Right atrium auricular region (tissue), 2 donors: ENCODE measurements at regions not wholly inside any gene's neighbourhood (a gene's known extent, or its start where the extent isn't known, plus 50 kb on each side); places are given as distances from the start of the nearest gene placed in this dataset.

ENCODE experiments used
- DNase-seq: peaks from one replicate; pipeline ENCODE4 v3.0.0-alpha.2; 2019; ENCODE audit warnings: low spot score
- H3K27ac ChIP-seq, 2 donors: fragments of 200-600 bp; sonication (generic); 1 replicate in 1 of 2; 2 replicates in 1 of 2; pipeline ENCODE4 v1.5.1; 2016 to 2019
- H3K27me3 ChIP-seq, 2 donors: fragments of 200-600 bp; sonication (generic); one replicate each; pipeline versions ENCODE4 v1.5.1 to v1.6.0; 2017 to 2019
- H3K36me3 ChIP-seq: fragments of 200-600 bp; sonication (generic); one replicate; pipeline ENCODE4 v1.5.1; 2016
- H3K4me1 ChIP-seq, 2 donors: fragments of 200-600 bp; sonication (generic); one replicate each; pipeline versions ENCODE4 v1.5.1 to v1.6.0; 2017 to 2019
- H3K4me3 ChIP-seq, 2 donors: fragments of 200-600 bp; sonication (generic); 1 replicate in 1 of 2; 2 replicates in 1 of 2; pipeline ENCODE4 v1.5.1; 2017 to 2019; ENCODE audit warnings: mild to moderate bottlenecking in 1 of 2, moderate library complexity in 1 of 2
- H3K9me3 ChIP-seq, 2 donors: fragments of 200-600 bp; sonication (generic); one replicate each; pipeline ENCODE4 v1.5.1; 2019
- TF ChIP-seq, protein P1 (sequence below), 2 donors: fragments of 200-600 bp; sonication (generic); IDR thresholded peaks; one replicate each; pipeline ENCODE4 v1.5.1; 2019; ENCODE audit warnings: antibody characterized with exemption in 2 of 2

DNA sequence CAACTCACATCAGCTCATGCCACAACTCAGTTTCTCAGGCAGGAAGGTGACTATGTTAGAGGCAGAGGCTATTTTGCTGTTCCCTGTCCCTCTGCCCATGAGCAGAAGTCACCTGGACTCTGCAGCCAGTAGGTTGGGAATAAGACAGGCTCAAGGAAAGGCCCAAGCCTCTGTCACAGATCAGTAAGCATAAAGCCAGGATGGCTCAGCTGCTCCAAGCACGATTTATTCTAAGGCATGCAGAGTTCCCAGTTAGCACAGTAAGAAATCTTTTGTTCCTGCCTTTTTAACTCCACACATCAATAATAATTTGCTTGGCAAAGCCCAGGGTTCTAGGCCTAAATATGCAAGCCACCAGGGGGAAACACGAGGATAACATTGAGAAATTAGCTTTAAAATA, 249.0 kb upstream of the ADRA1B start:
- TF ChIP-seq, protein P1, sequence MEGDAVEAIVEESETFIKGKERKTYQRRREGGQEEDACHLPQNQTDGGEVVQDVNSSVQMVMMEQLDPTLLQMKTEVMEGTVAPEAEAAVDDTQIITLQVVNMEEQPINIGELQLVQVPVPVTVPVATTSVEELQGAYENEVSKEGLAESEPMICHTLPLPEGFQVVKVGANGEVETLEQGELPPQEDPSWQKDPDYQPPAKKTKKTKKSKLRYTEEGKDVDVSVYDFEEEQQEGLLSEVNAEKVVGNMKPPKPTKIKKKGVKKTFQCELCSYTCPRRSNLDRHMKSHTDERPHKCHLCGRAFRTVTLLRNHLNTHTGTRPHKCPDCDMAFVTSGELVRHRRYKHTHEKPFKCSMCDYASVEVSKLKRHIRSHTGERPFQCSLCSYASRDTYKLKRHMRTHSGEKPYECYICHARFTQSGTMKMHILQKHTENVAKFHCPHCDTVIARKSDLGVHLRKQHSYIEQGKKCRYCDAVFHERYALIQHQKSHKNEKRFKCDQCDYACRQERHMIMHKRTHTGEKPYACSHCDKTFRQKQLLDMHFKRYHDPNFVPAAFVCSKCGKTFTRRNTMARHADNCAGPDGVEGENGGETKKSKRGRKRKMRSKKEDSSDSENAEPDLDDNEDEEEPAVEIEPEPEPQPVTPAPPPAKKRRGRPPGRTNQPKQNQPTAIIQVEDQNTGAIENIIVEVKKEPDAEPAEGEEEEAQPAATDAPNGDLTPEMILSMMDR (IDR thresholded peaks at IDR 0.05): no peak
- Histone ChIP-seq H3K27me3 (no peaks in the 10 kb centered on the region), H3K36me3 (no peaks in the 10 kb centered on the region), H3K4me3 (no peak overlapping the region), H3K27ac (no peak overlapping the region), H3K9me3 (no peaks in the 10 kb centered on the region), H3K4me1 (no peaks in the 10 kb centered on the region)
- no peak for DNase-seq

DNA sequence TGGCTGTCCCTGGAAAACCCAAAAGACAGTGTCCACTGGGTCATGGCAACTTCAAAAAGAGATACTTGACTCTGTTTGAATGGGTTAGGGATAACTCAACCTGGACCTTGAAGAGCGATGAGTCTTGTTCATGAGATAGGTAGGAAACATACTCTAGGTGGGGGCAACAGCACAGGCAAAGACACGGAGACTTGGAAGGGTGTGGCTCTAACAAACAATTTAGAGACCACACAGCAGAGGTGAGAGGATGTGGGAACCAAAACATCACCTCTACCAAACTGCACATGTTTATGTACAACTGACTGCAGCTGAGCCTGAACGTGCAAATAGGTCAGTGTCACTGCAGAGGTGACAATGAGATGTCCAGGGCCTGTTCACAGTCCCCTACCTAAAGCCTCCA, 247.7 kb upstream of the ADRA1B start:
- Histone ChIP-seq H3K4me1 (no peaks in the 10 kb centered on the region), H3K4me3 (no peak overlapping the region)
- no peak for DNase-seq

DNA sequence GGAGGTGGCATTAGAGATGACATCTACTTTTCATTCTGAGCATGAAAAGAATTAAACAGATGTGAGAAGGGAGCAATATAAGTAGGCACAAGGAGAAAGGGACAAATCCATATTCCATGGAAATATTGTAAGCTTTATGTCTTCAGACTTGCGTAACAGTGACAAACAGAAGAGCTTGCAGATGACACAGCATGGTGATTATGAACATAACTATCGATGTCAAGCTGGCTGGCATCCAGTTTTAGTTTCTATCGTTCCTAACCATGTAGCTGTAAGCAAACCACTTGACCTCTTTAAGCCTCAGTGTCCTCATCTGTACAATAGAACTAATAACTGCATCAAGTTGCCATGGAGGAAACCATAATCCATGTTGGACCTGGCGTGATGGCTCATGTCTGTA, 246.7 kb upstream of the ADRA1B start:
- H3K27ac ChIP-seq: no peak overlapping the region
- no peak overlapping the region for H3K4me3 ChIP-seq
- H3K4me1 ChIP-seq: no peaks in the 10 kb centered on the region
- no peaks in the 10 kb centered on the region for H3K27me3 ChIP-seq
- no peaks in the 10 kb centered on the region for H3K36me3 ChIP-seq
- no peaks in the 10 kb centered on the region for H3K9me3 ChIP-seq
- no peak for DNase-seq
- TF ChIP-seq, protein P1 (IDR thresholded peaks at IDR 0.05): no peak

More for the DNA sequence above, 247.7 kb upstream of the ADRA1B start:
- H3K27me3 ChIP-seq: no peaks in the 10 kb centered on the region
- TF ChIP-seq, protein P1 (IDR thresholded peaks at IDR 0.05): no peak
- H3K36me3 ChIP-seq: no peaks in the 10 kb centered on the region
- no peaks in the 10 kb centered on the region for H3K9me3 ChIP-seq
- H3K27ac ChIP-seq: no peak overlapping the region

DNA sequence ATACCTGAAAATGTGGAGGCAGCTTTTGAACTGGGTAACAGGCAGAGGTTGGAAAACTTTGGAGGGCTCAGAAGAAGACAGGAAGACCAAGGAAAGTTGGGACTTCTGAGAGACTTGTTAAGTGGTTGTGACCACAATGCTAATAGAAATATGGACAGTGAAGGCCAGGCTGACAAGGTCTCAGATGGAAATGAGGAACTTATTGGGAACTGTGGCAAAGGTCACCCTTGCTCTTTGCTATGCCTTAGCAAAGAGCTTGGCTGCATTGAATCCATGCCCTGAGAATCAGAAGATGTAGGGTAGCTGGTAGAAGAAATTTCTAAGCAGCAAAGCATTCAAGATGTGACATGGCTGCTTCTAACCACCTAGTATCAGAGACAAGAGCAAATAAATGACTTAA, 244.4 kb upstream of the ADRA1B start:
- TF ChIP-seq, protein P1 (IDR thresholded peaks at IDR 0.05): no peak
- Histone ChIP-seq H3K36me3 (no peaks in the 10 kb centered on the region), H3K27me3 (no peaks in the 10 kb centered on the region), H3K4me1 (no peaks in the 10 kb centered on the region), H3K4me3 (no peak overlapping the region), H3K27ac (no peak overlapping the region), H3K9me3 (no peaks in the 10 kb centered on the region)
- no peak for DNase-seq

DNA sequence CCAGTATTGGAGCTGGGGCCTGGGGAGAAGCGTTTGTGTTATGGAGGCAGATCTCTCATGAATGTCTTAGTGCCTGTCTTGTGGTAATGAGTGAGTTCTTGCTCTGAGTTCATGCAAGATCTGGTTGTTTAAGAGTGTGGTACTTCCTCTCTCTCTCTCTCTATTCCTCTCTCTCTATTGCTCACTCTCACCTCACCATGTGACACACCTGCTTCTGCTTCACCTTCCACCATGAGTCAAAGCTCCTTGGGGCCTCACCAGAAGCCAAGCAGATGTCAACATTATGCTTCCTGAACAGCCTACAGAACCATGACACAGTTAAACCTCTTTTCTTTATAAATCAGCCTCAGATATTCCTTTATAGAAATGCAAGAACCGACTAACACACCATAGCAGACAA, 242.7 kb upstream of the ADRA1B start:
- no peaks in the 10 kb centered on the region for H3K4me1 ChIP-seq
- DNase-seq: no peak
- TF ChIP-seq, protein P1 (IDR thresholded peaks at IDR 0.05): no peak
- H3K9me3 ChIP-seq: no peaks in the 10 kb centered on the region
- H3K27me3 ChIP-seq: no peaks in the 10 kb centered on the region
- H3K36me3 ChIP-seq: no peaks in the 10 kb centered on the region
- H3K27ac ChIP-seq: no peak overlapping the region
- H3K4me3 ChIP-seq: no peak overlapping the region

DNA sequence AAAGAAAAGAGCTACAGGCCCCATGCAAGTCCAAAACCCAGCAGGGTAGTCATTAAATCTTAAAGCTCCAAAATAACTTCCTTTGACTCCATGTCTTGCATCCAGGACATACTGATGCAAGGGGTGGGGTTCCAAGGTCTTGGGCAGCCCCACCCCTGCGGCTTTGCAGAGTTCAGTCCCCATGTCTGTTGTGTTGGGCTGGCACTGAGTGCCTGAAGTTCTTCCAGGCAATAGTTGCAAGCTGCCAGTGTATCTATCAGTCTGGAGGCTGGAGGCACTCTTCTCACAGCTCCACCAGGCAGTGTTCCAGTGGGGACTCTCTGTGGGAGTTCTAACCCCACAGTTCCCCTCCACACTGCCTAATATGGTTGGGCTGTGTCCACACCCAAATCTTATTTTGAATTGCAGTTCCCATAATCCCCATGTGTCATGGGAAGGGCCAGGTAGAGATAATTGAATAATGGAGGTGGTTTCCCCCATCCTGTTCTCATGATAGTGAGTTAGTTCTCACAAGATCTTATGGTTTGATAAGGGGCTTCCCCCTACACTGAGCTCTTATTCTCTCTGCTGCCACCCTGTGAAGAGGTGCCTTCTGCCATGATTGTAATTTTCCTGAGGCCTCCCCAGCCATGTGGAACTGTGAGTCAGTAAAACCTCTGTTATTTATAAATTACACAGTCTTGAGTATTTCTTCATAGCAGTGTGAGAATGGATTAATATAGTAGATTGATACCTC, 237.5 kb upstream of the ADRA1B start:
- DNase-seq: no peak
- H3K4me3 ChIP-seq: no peak overlapping the region
- peaks cover 0 to 8% of the 10 kb centered on the region in 2 donors for H3K9me3 ChIP-seq
- no peaks in the 10 kb centered on the region for H3K4me1 ChIP-seq
- no peaks in the 10 kb centered on the region for H3K36me3 ChIP-seq
- TF ChIP-seq, protein P1 (IDR thresholded peaks at IDR 0.05): no peak
- no peak overlapping the region for H3K27ac ChIP-seq
- no peaks in the 10 kb centered on the region for H3K27me3 ChIP-seq
